ENCODE measurements at regions not wholly inside any gene's neighbourhood (a gene's known extent, or its start where the extent isn't known, plus 50 kb on each side); places are given as distances from the start of the nearest gene placed in this dataset.
"Not testable (repeated sequence)": the region's sequence is repeated elsewhere in the genome, so short reads cannot be mapped to it uniquely, and the experiment has no call there.

DNA sequence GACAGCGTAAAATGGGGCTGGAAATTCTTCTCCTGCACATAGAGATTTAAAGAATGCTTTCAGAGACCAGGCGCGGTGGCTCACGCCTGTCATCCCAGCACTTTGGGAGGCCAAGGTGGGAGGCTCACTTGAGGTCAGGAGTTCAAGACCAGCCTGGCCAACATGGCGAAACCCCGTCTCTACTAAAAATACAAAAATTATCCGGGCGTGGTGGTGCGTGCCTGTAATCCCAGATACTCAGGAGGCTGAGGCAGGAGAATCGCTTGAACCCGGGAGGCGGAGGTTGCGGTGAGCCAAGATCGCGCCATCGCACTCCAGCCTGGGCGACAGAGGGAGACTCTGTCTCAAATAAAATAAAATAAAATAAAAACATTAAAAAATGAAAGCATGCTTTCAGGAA is 107.4 kb downstream of the CRLF2 start:
- DNase-seq (ENCODE audit: low read depth in 4 of 4, low spot score in 3 of 4): not testable (repeated sequence)

GRCh38 chrX:1103360-1103759 is 109.1 kb downstream of the CRLF2 start:
- DNase-seq (ENCODE audit: low read depth in 4 of 4, low spot score in 3 of 4): no peak

GRCh38 chrX:1102786-1103185 is 109.7 kb downstream of the CRLF2 start:
- no peak for DNase-seq (ENCODE audit: low read depth in 4 of 4, low spot score in 3 of 4)

GRCh38 chrX:1102221-1102620 is 110.2 kb downstream of the CRLF2 start:
- DNase-seq (ENCODE audit: low read depth in 4 of 4, low spot score in 3 of 4): not testable (repeated sequence)

DNA sequence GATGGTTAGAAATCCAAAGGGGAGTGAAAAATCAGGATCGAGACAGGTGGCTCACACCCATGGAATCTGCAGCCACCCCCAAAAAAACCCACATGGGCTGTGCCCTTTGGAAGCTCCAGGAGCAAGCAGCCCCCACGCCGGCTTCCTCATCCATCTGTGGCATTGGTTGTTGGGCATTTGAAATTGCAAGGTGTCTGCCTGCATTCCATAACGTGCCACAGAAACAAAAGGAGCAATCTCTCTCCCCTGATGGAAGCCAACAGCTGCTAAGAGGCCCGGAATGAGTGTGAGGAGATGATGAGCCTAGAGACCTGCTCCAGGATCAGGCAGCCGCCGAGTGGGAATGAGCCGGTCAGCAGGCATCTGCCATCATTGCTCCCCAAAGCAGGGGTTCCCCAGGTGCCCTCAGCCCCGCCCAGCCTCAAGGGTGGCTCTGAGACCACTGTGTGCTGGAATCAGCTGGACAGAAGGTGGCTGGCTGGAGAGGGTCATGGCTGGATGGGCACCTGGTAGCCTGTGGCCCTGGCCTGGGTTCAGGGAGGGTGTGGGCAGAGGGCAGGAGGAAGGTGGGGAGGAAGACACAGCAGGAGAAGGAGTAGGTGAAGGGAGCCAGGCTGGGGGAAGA is 113.2 kb downstream of the CRLF2 start:
- DNase-seq (ENCODE audit: low read depth in 4 of 4, low spot score in 3 of 4): no peak

- no peak for DNase-seq (ENCODE audit: low read depth in 4 of 4, low spot score in 3 of 4)
Measured at GRCh38 chrX:1097328-1097727, 115.1 kb downstream of the CRLF2 start.

- DNase-seq (ENCODE audit: low read depth in 4 of 4, low spot score in 3 of 4): no peak
Measured at GRCh38 chrX:1094566-1095333, 117.7 kb downstream of the CRLF2 start.

DNA sequence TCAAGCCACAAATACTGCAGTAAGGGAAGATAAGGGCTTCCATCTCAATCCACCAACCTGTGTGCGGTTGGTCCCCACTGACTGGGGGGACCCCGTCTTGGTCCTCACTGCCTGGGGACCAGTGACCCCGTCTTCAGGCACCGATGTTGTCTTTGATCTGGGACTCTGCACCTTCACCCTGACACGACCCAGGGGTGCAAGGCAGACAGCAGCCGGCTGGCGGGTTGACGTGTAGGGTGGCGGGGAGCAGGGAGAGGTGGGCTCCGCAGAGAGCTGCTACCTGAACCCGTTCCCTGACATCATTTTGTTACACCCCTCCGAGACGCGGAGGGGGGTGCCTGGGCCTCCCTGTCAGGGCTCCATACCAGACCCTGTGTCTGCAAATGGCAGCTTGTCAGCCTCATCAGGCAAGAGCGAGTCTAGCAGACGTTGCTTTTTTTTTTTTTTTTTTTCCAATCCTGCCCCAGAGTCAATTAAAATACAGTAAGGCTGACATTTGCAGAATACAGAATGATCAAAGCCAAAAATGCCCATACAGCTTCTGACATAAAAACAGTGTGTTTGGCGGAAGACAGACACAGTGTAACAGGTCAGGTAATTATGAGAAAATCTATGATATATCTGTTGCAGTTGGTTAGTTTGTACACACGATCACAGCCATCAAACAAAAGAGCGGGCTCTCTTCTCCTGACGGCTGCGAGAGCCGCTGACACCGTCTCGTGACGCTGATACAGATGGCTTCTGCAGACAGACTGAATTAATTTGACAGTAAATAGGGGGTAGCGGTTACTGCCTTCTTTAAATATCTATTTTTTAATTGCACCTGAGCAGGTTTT is 118.6 kb downstream of the CRLF2 start:
- no peak for DNase-seq (ENCODE audit: low read depth in 4 of 4, low spot score in 3 of 4)

DNA sequence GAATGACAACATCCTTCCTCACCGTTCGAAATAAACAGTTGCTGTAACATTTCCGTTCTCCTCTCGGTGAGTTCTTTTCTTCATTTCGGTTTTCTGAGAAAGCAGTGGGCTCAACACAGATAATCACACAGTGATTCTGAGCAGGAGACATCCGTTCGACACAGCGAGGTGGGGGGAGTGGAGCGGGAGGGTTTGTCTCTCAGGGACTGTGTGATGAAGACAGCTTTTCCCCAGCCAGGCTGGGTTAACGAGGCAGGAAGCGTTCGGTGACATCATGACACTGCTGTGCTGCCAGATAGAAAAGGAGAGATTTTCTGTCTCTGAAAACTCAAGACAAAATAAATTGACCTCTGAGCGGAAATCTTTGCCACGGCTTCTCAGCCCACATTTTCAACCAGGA is 119.3 kb downstream of the CRLF2 start:
- no peak for DNase-seq (ENCODE audit: low read depth in 4 of 4, low spot score in 3 of 4)

- no peak for DNase-seq (ENCODE audit: low read depth in 4 of 4, low spot score in 3 of 4)
Measured at GRCh38 chrX:1086444-1087409, 125.7 kb downstream of the CRLF2 start.

DNA sequence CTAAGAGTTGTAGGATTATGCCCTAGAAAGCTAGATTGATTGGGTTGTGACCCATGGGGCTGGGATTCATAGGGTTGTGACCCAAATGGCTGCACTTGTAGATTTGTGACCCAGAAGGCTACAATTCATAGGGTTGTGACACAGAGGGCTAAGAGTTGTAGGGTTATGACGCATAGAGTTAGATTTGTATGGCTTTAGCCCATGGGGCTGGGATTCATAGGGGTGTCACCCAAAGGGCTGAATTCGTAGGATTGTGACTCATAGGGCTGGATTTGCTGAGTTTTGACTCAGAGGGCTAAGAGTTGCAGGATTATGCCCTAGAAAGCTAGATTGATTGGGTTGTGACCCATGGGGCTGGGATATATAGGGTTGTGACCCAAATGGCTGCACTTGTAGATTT is 126.6 kb downstream of the CRLF2 start:
- DNase-seq (ENCODE audit: low read depth in 4 of 4, low spot score in 3 of 4): not testable (repeated sequence)

- DNase-seq (ENCODE audit: low read depth in 4 of 4, low spot score in 3 of 4): no peak
Measured at GRCh38 chrX:1084689-1085088, 127.8 kb downstream of the CRLF2 start.

DNA sequence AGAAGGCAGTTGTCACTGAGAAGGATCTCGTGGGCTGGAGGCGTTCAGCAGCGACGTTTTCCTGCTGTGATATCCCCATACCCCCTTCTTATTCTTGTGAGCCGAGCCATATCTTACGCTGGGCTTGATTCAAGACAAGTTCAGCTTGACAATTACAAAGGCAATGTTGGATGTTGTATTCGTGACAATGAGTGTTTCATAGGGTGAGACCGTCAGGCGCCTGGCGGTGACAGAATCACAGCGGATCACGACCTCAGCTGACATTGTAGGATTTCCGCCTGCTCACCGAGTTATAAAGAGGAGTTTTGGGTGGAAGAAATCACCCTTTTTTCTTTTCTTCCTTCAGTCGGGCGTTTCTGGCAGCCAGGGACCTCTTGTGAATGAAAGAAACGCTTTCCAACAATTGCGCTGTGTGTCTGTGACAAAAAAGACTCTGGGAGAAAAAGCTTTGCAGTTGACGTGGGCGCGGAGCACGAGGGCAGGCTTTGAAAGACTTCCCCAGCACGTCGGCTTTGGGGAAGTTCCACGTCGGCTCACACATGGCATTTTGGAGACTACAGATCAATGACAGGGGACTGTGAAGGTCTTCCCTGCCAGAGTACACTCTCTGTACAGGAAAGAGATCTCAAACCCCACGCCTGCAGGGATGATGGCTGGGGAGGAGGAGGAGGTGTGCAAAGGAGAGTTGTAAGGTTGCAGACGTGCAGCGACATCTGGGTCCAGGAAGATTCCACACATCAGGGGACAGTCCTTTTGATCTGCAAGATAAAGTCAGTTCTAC is 135.4 kb downstream of the CRLF2 start:
- DNase-seq (ENCODE audit: low read depth in 4 of 4, low spot score in 3 of 4): no peak

DNA sequence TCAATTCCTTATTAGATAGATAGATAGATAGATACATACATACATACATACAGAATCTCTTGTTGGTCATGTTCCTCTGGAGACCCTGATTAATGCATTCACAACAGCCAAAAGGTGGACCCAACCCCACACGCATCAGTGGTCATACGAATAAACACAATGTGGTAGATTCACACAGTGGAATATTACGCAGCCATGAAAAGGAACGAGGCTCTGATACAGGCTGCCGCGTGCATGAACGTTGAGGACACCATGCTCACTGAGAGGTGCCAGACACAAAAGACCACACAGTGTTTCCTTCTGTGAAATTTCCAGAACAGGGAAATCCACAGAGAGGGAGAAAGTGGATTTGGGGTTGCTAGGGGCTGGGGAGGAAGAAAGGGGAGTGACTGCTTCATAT is 136.7 kb downstream of the CRLF2 start:
- no peak for DNase-seq (ENCODE audit: low read depth in 4 of 4, low spot score in 3 of 4)

DNA sequence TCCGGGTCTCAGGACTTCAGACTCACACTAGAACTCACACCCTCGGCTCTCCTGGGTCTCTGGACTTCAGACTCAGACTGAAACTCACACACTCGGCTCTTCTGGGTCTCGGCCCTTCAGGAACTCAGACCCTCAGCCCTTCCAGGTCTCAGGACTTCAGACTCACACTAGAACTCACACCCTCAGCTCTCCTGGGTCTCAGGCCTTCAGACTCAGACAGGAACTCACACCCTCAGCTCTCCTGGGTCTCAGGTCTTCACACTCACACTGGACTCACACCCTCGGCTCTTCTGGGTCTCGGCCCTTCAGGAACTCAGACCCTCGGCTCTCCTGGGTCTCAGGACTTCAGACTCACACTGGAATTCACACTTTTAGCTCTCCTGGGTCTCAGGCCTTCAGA is 137.3 kb downstream of the CRLF2 start:
- no peak for DNase-seq (ENCODE audit: low read depth in 4 of 4, low spot score in 3 of 4)

- DNase-seq (ENCODE audit: low read depth in 4 of 4, low spot score in 3 of 4): no peak
Measured at GRCh38 chrX:1074755-1075154, 137.7 kb downstream of the CRLF2 start.

- DNase-seq (ENCODE audit: low read depth in 4 of 4, low spot score in 3 of 4): no peak
Measured at GRCh38 chrX:1074172-1074571, 138.3 kb downstream of the CRLF2 start.

- DNase-seq (ENCODE audit: low read depth in 4 of 4, low spot score in 3 of 4): no peak
Measured at GRCh38 chrX:1072637-1073377, 139.6 kb downstream of the CRLF2 start.

DNA sequence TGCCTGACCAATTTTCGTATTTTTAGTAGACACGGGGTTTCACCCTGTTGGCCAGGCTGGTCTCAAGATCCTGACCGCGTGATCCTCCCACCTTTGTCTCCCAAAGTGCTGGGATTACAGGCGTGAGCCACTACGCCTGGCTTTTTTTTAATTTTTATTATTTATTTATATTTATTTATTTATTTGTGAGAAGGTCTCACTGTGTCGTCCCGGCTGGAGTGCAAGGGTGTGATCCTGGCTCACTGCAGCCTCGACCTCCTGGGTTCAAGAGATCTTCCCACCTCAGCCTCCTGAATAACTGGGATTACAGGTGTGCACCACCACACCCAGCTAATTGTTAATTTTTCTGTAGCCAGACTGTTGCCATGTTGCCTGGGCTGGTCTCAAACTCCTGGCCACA is 141.1 kb downstream of the CRLF2 start:
- no peak for DNase-seq (ENCODE audit: low read depth in 4 of 4, low spot score in 3 of 4)
